ENCODE measurements at regions not wholly inside any gene's neighbourhood (a gene's known extent, or its start where the extent isn't known, plus 50 kb on each side); places are given as distances from the start of the nearest gene placed in this dataset.

GRCh38 chr2:217178341-217178740 is 318.5 kb upstream of the TNP1 start:
- TF ChIP-seq CTCF (IDR thresholded peaks at IDR 0.05; ENCODE audit: low read depth, low read length), result no peak
- H3K4me3 ChIP-seq (ENCODE audit: low read depth, low read length), result no peak overlapping the region
- in situ Hi-C loops (cut with HindIII; ENCODE audit: low sequenced_read_pairs), result no loop called here
- DNase-seq (ENCODE audit: low read depth, low spot score), result no peak

GRCh38 chr2:217177720-217178119 is 317.9 kb upstream of the TNP1 start:
- DNase-seq (ENCODE audit: low read depth, low spot score), result no peak
- H3K4me3 ChIP-seq (ENCODE audit: low read depth, low read length), result no peak overlapping the region
- in situ Hi-C loops (cut with HindIII; ENCODE audit: low sequenced_read_pairs), result no loop called here
- no peak for TF ChIP-seq CTCF (IDR thresholded peaks at IDR 0.05; ENCODE audit: low read depth, low read length)

GRCh38 chr2:217171874-217172273 is 312.0 kb upstream of the TNP1 start:
- DNase-seq (ENCODE audit: low read depth, low spot score), result no peak
- in situ Hi-C loops (cut with HindIII; ENCODE audit: low sequenced_read_pairs), result no loop called here
- no peak for TF ChIP-seq CTCF (IDR thresholded peaks at IDR 0.05; ENCODE audit: low read depth, low read length)
- no peak overlapping the region for H3K4me3 ChIP-seq (ENCODE audit: low read depth, low read length)

- in situ Hi-C loops (cut with HindIII; ENCODE audit: low sequenced_read_pairs), result no loop called here
- DNase-seq (ENCODE audit: low read depth, low spot score), result no peak
- TF ChIP-seq CTCF (IDR thresholded peaks at IDR 0.05; ENCODE audit: low read depth, low read length), result no peak
- H3K4me3 ChIP-seq (ENCODE audit: low read depth, low read length), result no peak overlapping the region
Observed at GRCh38 chr2:217168496-217168895, 308.6 kb upstream of the TNP1 start.

GRCh38 chr2:217167531-217167930 is 307.7 kb upstream of the TNP1 start:
- H3K4me3 ChIP-seq (ENCODE audit: low read depth, low read length), result no peak overlapping the region
- TF ChIP-seq CTCF (IDR thresholded peaks at IDR 0.05; ENCODE audit: low read depth, low read length), result no peak
- DNase-seq (ENCODE audit: low read depth, low spot score), result no peak
- in situ Hi-C loops (cut with HindIII; ENCODE audit: low sequenced_read_pairs), result no loop called here

GRCh38 chr2:217166241-217166850 is 306.5 kb upstream of the TNP1 start:
- in situ Hi-C loops (cut with HindIII; ENCODE audit: low sequenced_read_pairs), result no loop called here
- peak; percentile 63 for TF ChIP-seq CTCF (IDR thresholded peaks at IDR 0.05; ENCODE audit: low read depth, low read length)
- no peak overlapping the region for H3K4me3 ChIP-seq (ENCODE audit: low read depth, low read length)
- DNase-seq (ENCODE audit: low read depth, low spot score), result peak; percentile 69

- no peak for DNase-seq (ENCODE audit: low read depth, low spot score)
- in situ Hi-C loops (cut with HindIII; ENCODE audit: low sequenced_read_pairs), result no loop called here
- H3K4me3 ChIP-seq (ENCODE audit: low read depth, low read length), result no peak overlapping the region
- no peak for TF ChIP-seq CTCF (IDR thresholded peaks at IDR 0.05; ENCODE audit: low read depth, low read length)
Observed at GRCh38 chr2:217165547-217165946, 305.7 kb upstream of the TNP1 start.

All from astrocyte of the spinal cord (primary cell).